H9 (cell line): ENCODE measurements at regions not wholly inside any gene's neighbourhood (a gene's known extent, or its start where the extent isn't known, plus 50 kb on each side); places are given as distances from the start of the nearest gene placed in this dataset.

Source experiments
- DNase-seq: peaks from one replicate; pipeline ENCODE4 v3.0.0-alpha.2; 2017
- H2AFZ ChIP-seq: one replicate; pipeline ENCODE4 v1.6.1; 2013; ENCODE audit warnings: mild to moderate bottlenecking, low read length, control low read depth, moderate library complexity
- H2AK5ac ChIP-seq: 2 replicates; pipeline ENCODE4 v1.6.1; 2013; ENCODE audit warnings: low read length, control low read depth, mixed read lengths; ENCODE audit not compliant: insufficient read length
- H2BK120ac ChIP-seq: one replicate; pipeline ENCODE4 v1.6.1; 2013; ENCODE audit warnings: low read depth, mild to moderate bottlenecking, low read length, control low read depth, inconsistent platforms; ENCODE audit not compliant: poor library complexity, severe bottlenecking
- H2BK12ac ChIP-seq: 2 replicates; pipeline ENCODE4 v1.6.1; 2013; ENCODE audit warnings: low read length, control low read depth, mixed read lengths, low read depth; ENCODE audit not compliant: insufficient read length
- H2BK15ac ChIP-seq: 2 replicates; pipeline ENCODE4 v1.6.1; 2013; ENCODE audit warnings: low read depth, low read length, control low read depth
- H2BK20ac ChIP-seq: one replicate; pipeline ENCODE4 v1.6.1; 2013; ENCODE audit warnings: low read depth, mild to moderate bottlenecking, low read length, control low read depth, inconsistent platforms; ENCODE audit not compliant: poor library complexity, severe bottlenecking
- H2BK5ac ChIP-seq: 2 replicates; pipeline ENCODE4 v1.6.1; 2013; ENCODE audit warnings: low read length, control low read depth, mixed read lengths; ENCODE audit not compliant: insufficient read length
- H3K14ac ChIP-seq: 2 replicates; pipeline ENCODE4 v1.6.1; 2013; ENCODE audit warnings: low read length, control low read depth; ENCODE audit not compliant: insufficient read depth
- H3K18ac ChIP-seq: 2 replicates; pipeline ENCODE4 v1.6.1; 2013; ENCODE audit warnings: low read depth, mild to moderate bottlenecking, mixed read lengths, low read length, control low read depth; ENCODE audit not compliant: insufficient read length
- H3K23ac ChIP-seq: 2 replicates; pipeline ENCODE4 v1.6.1; 2013; ENCODE audit warnings: low read length, control low read depth, mixed read lengths, low read depth; ENCODE audit not compliant: insufficient read length
- H3K23me2 ChIP-seq: 2 replicates; pipeline ENCODE4 v1.6.1; 2013; ENCODE audit warnings: low read depth, mild to moderate bottlenecking, mixed read lengths, low read length, control low read depth; ENCODE audit not compliant: insufficient read length, poor library complexity, severe bottlenecking
- H3K27ac ChIP-seq: 2 replicates; pipeline ENCODE4 v1.5.1; 2013; ENCODE audit warnings: low read length, control low read depth, mixed read lengths, low read depth; ENCODE audit not compliant: insufficient read length
- H3K27me3 ChIP-seq: 2 replicates; pipeline ENCODE4 v1.6.1; 2013; ENCODE audit warnings: low read length, control low read depth, inconsistent platforms; ENCODE audit not compliant: insufficient read depth
- H3K4ac ChIP-seq: 2 replicates; pipeline ENCODE4 v1.6.1; 2013; ENCODE audit warnings: low read depth, mild to moderate bottlenecking, control low read depth, inconsistent platforms, low read length, moderate library complexity
- H3K4me1 ChIP-seq: 2 replicates; pipeline ENCODE4 v1.6.1; 2013; ENCODE audit warnings: low read length, control low read depth, inconsistent platforms; ENCODE audit not compliant: insufficient read depth
- H3K4me2 ChIP-seq: 2 replicates; pipeline ENCODE4 v1.6.1; 2013; ENCODE audit warnings: low read length, control low read depth, mixed read lengths; ENCODE audit not compliant: insufficient read length, insufficient read depth
- H3K56ac ChIP-seq: 2 replicates; pipeline ENCODE4 v1.6.1; 2013; ENCODE audit warnings: low read depth, mild to moderate bottlenecking, mixed read lengths, low read length, control low read depth; ENCODE audit not compliant: insufficient read length
- H3K79me1 ChIP-seq: 2 replicates; pipeline ENCODE4 v1.6.1; 2013; ENCODE audit warnings: low read depth, mild to moderate bottlenecking, moderate library complexity, low read length, control low read depth, inconsistent platforms; ENCODE audit not compliant: insufficient read depth, poor library complexity, severe bottlenecking
- H3K79me2 ChIP-seq: 2 replicates; pipeline ENCODE4 v1.6.1; 2013; ENCODE audit warnings: low read length, control low read depth, inconsistent platforms; ENCODE audit not compliant: insufficient read depth
- H3K9ac ChIP-seq: 2 replicates; pipeline ENCODE4 v1.6.1; 2013; ENCODE audit warnings: low read length, control low read depth, mixed read lengths; ENCODE audit not compliant: insufficient read length; ENCODE audit errors: extremely low read depth
- H3K9me3 ChIP-seq: one replicate; pipeline ENCODE4 v1.6.1; 2013; ENCODE audit warnings: low read depth, low read length, inconsistent platforms; ENCODE audit not compliant: control insufficient read depth
- H3T11ph ChIP-seq: one replicate; pipeline ENCODE4 v1.6.1; 2013; ENCODE audit warnings: mild to moderate bottlenecking, low read length, control low read depth, inconsistent platforms
- H4K20me1 ChIP-seq: one replicate; pipeline ENCODE4 v1.6.1; 2013; ENCODE audit not compliant: control insufficient read depth, insufficient read length, insufficient read depth
- H4K5ac ChIP-seq: 2 replicates; pipeline ENCODE4 v1.6.1; 2013; ENCODE audit warnings: low read depth, mild to moderate bottlenecking, mixed read lengths, low read length, control low read depth; ENCODE audit not compliant: insufficient read length
- H4K8ac ChIP-seq: replicated peaks from 2 replicates; pipeline ENCODE4 v1.6.1; 2013; ENCODE audit warnings: low read length, control low read depth, mixed read lengths, low read depth; ENCODE audit not compliant: insufficient read length
- H4K91ac ChIP-seq: 2 replicates; pipeline ENCODE4 v1.6.1; 2013; ENCODE audit warnings: low read depth, mild to moderate bottlenecking, moderate library complexity, mixed read lengths, low read length, control low read depth; ENCODE audit not compliant: insufficient read length
- H3K27ac Mint-ChIP-seq, 3 experiments: 2 replicates in 2 of 3; 3 replicates in 1 of 3; pipeline ENCODE4 v1.8.0; 2020 to 2021; ENCODE audit warnings: mixed read lengths in 3 of 3, mild to moderate bottlenecking in 1 of 3, moderate library complexity in 1 of 3
- H3K27me3 Mint-ChIP-seq: 2 replicates; pipeline ENCODE4 v1.8.0; 2021; ENCODE audit warnings: low read depth, mild to moderate bottlenecking, moderate library complexity, mixed read lengths
- H3K36me3 Mint-ChIP-seq, 3 experiments: 2 replicates in 2 of 3; 3 replicates in 1 of 3; pipeline ENCODE4 v1.8.0; 2020 to 2021; ENCODE audit warnings: low read depth in 3 of 3, mixed read lengths in 3 of 3; ENCODE audit not compliant: insufficient read depth in 1 of 3
- H3K4me1 Mint-ChIP-seq, 2 experiments: 2 replicates each; pipeline ENCODE4 v1.8.0; 2020; ENCODE audit warnings: mixed read lengths in 2 of 2
- H3K4me3 Mint-ChIP-seq, 2 experiments: 2 replicates in 1 of 2; 3 replicates in 1 of 2; pipeline ENCODE4 v1.8.0; 2020 to 2021; ENCODE audit warnings: mild to moderate bottlenecking in 2 of 2, mixed read lengths in 2 of 2, moderate library complexity in 1 of 2
- H3K9me3 Mint-ChIP-seq, 2 experiments: 2 replicates in 1 of 2; 3 replicates in 1 of 2; pipeline ENCODE4 v1.8.0; 2020; ENCODE audit warnings: mild to moderate bottlenecking in 2 of 2, mixed read lengths in 2 of 2, moderate library complexity in 1 of 2
- WGBS: extraction: QIAGEN DNeasy Blood & Tissue Kit; methylation state at CpG from one replicate; pipeline ENCODE4 v1.1.7; 2013; ENCODE audit warnings: missing lambda C conversion rate, low lambda C conversion rate, mixed read lengths; ENCODE audit not compliant: insufficient read length; ENCODE audit errors: extremely low coverage; 5-methylcytosine and 5-hydroxymethylcytosine counted together
- TF ChIP-seq, protein P1 (sequence below): fragments of 200-600 bp; sonication (generic); conservative IDR thresholded peaks from 3 replicates; pipeline ENCODE4 v1.8.0; 2021; ENCODE audit warnings: antibody characterized with exemption, mild to moderate bottlenecking

GRCh38 chr10:120977897-120978296, 126.7 kb downstream of the WDR11 start:
- Histone ChIP-seq H2AFZ (no peak overlapping the region), H3K9ac (no peak overlapping the region), H3T11ph (no peak overlapping the region), H3K23me2 (peaks cover 9% of the 10 kb centered on the region), H4K91ac (no peak overlapping the region), H4K20me1 (no peaks in the 10 kb centered on the region), H3K79me1 (no peaks in the 10 kb centered on the region), H2BK120ac (peak overlapping the region; percentile 1), H3K23ac (no peak overlapping the region), H3K79me2 (no peaks in the 10 kb centered on the region), H2BK12ac (no peak overlapping the region), H3K18ac (no peak overlapping the region), H2BK20ac (no peak overlapping the region), H3K27me3 (peaks cover 6% of the 10 kb centered on the region; the same call in 1 of the 2 replicates), H2AK5ac (no peak overlapping the region), H4K5ac (no peak overlapping the region), H2BK15ac (no peak overlapping the region), H3K14ac (no peak overlapping the region), H3K56ac (no peak overlapping the region), H3K4me2 (no peak overlapping the region), H2BK5ac (no peak overlapping the region), H3K4me1 (peaks cover 9% of the 10 kb centered on the region), H4K8ac (no peak overlapping the region), H3K27ac (no peak overlapping the region), H3K9me3 (no peaks in the 10 kb centered on the region), H3K4ac (no peak overlapping the region)
- Mint-ChIP-seq H3K4me1 (peaks cover 37% of the 10 kb centered on the region in 2 experiments), H3K9me3 (peaks cover 10 to 15% of the 10 kb centered on the region in 2 experiments), H3K36me3 (peaks cover 0 to 13% (median 6%) of the 10 kb centered on the region in 3 experiments; a peak in 4 of 7 replicates), H3K27ac (no peak overlapping the region), H3K4me3 (no peak overlapping the region), H3K27me3 (peaks cover 68% of the 10 kb centered on the region)
- no peak for DNase-seq
- WGBS: 100% methylated on average over 4 of the region's 6 CpGs
- TF ChIP-seq, protein P1, sequence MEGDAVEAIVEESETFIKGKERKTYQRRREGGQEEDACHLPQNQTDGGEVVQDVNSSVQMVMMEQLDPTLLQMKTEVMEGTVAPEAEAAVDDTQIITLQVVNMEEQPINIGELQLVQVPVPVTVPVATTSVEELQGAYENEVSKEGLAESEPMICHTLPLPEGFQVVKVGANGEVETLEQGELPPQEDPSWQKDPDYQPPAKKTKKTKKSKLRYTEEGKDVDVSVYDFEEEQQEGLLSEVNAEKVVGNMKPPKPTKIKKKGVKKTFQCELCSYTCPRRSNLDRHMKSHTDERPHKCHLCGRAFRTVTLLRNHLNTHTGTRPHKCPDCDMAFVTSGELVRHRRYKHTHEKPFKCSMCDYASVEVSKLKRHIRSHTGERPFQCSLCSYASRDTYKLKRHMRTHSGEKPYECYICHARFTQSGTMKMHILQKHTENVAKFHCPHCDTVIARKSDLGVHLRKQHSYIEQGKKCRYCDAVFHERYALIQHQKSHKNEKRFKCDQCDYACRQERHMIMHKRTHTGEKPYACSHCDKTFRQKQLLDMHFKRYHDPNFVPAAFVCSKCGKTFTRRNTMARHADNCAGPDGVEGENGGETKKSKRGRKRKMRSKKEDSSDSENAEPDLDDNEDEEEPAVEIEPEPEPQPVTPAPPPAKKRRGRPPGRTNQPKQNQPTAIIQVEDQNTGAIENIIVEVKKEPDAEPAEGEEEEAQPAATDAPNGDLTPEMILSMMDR: no peak
